Endothelial cell of umbilical vein (primary cell): ENCODE measurements at regions not wholly inside any gene's neighbourhood (a gene's known extent, or its start where the extent isn't known, plus 50 kb on each side); places are given as distances from the start of the nearest gene placed in this dataset.

ENCODE experiments used
- BruUV-seq: library from RNA; stranded (reverse); fragments of 400-500 nt; replicated peaks from 2 replicates; lab custom pipeline; 2021; lab: Mats Ljungman, UMichigan
- CTCF ChIA-PET: fragments of 300-600, 350-600 bp; sonication (Branson Sonifier 250); formaldehyde crosslinking; loops from one replicate; lab custom pipeline; 2021; ENCODE audit warnings: antibody characterized with exemption, inconsistent platforms; lab: Charles Lee
- POLR2A ChIA-PET: fragments of 300-600, 350-600 bp; sonication (Branson Sonifier 250); formaldehyde crosslinking; loops from one replicate; lab custom pipeline; 2021; ENCODE audit warnings: antibody characterized with exemption, inconsistent platforms; lab: Charles Lee
- DNase-seq: peaks from one replicate; pipeline ENCODE4 v3.0.0-alpha.2; 2011; ENCODE audit warnings: low read depth, low spot score
- FAIRE-seq: peaks from 2 replicates; lab custom pipeline; 2011; peaks lifted over from hg19 to GRCh38; lab: Jason Lieb, UNC
- H2AFZ ChIP-seq: 2 replicates; pipeline ENCODE4 v1.6.0; 2012; ENCODE audit warnings: low read depth, low read length, control low read depth, inconsistent platforms
- H3K27ac ChIP-seq: 2 replicates; pipeline ENCODE4 v1.5.1; 2011; ENCODE audit warnings: low read depth, mild to moderate bottlenecking, control low read depth, low read length, moderate library complexity; ENCODE audit not compliant: insufficient read depth
- H3K27me3 ChIP-seq, 2 experiments: 2 replicates each; pipeline versions ENCODE4 v1.6.0 to v1.6.1; 2011; ENCODE audit warnings: low read length in 2 of 2, mixed read lengths in 1 of 2; ENCODE audit not compliant: control insufficient read depth in 2 of 2, insufficient read depth in 2 of 2
- H3K36me3 ChIP-seq, 2 experiments: 2 replicates in 1 of 2; 3 replicates in 1 of 2; pipeline ENCODE4 v1.5.1; 2011; ENCODE audit warnings: low read length in 2 of 2, mild to moderate bottlenecking in 1 of 2, moderate library complexity in 1 of 2; ENCODE audit not compliant: control insufficient read depth in 2 of 2, insufficient read depth in 2 of 2; ENCODE audit errors: extremely low read depth in 1 of 2
- H3K4me1 ChIP-seq: 3 replicates; pipeline ENCODE4 v1.5.1; 2011; ENCODE audit warnings: mild to moderate bottlenecking, low read length; ENCODE audit not compliant: control insufficient read depth, insufficient read depth; ENCODE audit errors: extremely low read depth
- H3K4me2 ChIP-seq: 2 replicates; pipeline ENCODE4 v1.6.1; 2011; ENCODE audit warnings: low read length, control low read depth, mixed read lengths; ENCODE audit not compliant: insufficient read depth
- H3K4me3 ChIP-seq, 3 experiments: fragments of 200-600 bp in 1 of 3; sonication (generic), shearing (Covaris generic) in 1 of 3; replicated peaks in 1 of 3; 2 replicates each; pipeline ENCODE4 v1.5.1; 2011 to 2016; ENCODE audit warnings: control low read depth in 3 of 3, low read length in 3 of 3, mild to moderate bottlenecking in 2 of 3, inconsistent platforms in 1 of 3, low read depth in 1 of 3, moderate library complexity in 1 of 3; ENCODE audit not compliant: insufficient read depth in 1 of 3
- H3K79me2 ChIP-seq: 2 replicates; pipeline ENCODE4 v1.6.0; 2012; ENCODE audit warnings: low read length, inconsistent platforms; ENCODE audit not compliant: control insufficient read depth, insufficient read depth
- H3K9ac ChIP-seq: replicated peaks from 2 replicates; pipeline ENCODE3; 2011; ENCODE audit warnings: low read length, control low read depth; ENCODE audit not compliant: insufficient read depth; ENCODE audit errors: extremely low read depth
- H3K9me1 ChIP-seq: replicated peaks from 3 replicates; pipeline ENCODE4 v1.6.0; 2011; ENCODE audit warnings: mild to moderate bottlenecking, low read length; ENCODE audit not compliant: control insufficient read depth, insufficient read depth; ENCODE audit errors: extremely low read depth
- H3K9me3 ChIP-seq: replicated peaks from 2 replicates; pipeline ENCODE4 v1.5.1; 2012; ENCODE audit warnings: low read length, inconsistent platforms; ENCODE audit not compliant: control insufficient read depth, insufficient read depth
- H4K20me1 ChIP-seq: replicated peaks from 2 replicates; pipeline ENCODE3; 2011; ENCODE audit warnings: mild to moderate bottlenecking, low read length; ENCODE audit not compliant: control insufficient read depth, insufficient read depth; ENCODE audit errors: extremely low read depth
- EZH2 ChIP-seq: IDR thresholded peaks from 2 replicates; pipeline ENCODE4 v1.6.1; 2012; ENCODE audit warnings: borderline replicate concordance, low read depth, mild to moderate bottlenecking, moderate library complexity, low read length, inconsistent platforms; ENCODE audit not compliant: severe bottlenecking
- FOS ChIP-seq: IDR thresholded peaks from 2 replicates; pipeline ENCODE4 v1.6.1; 2011; ENCODE audit warnings: mild to moderate bottlenecking, low read length, moderate library complexity, borderline replicate concordance; ENCODE audit not compliant: insufficient read depth
- GATA2 ChIP-seq: IDR thresholded peaks from 2 replicates; pipeline ENCODE4 v1.7.0; 2011; ENCODE audit warnings: low read depth, mild to moderate bottlenecking, moderate library complexity, mixed read lengths, low read length; ENCODE audit not compliant: insufficient read length, insufficient read depth
- JUN ChIP-seq: IDR thresholded peaks from 2 replicates; pipeline ENCODE4 v1.6.1; 2011; ENCODE audit warnings: borderline replicate concordance, low read depth; ENCODE audit not compliant: insufficient read length, insufficient read depth
- MYC ChIP-seq: IDR thresholded peaks from one replicate; pipeline ENCODE4 v1.6.1; 2011; ENCODE audit warnings: mild to moderate bottlenecking, low read depth, low read length
- POLR2A ChIP-seq: IDR thresholded peaks from 2 replicates; pipeline ENCODE4 v1.6.1; 2012; ENCODE audit warnings: low read depth, mild to moderate bottlenecking, control low read depth, low read length
- POLR2AphosphoS5 ChIP-seq: IDR thresholded peaks from 2 replicates; pipeline ENCODE4 v1.6.1; 2012; ENCODE audit warnings: low read depth, mild to moderate bottlenecking, control low read depth, low read length, moderate library complexity; ENCODE audit not compliant: insufficient read depth
- dilution Hi-C: fragments of 300-500 bp; cut with MboI; formaldehyde crosslinking; loops from one replicate; pipeline ENCODE4 v1.15.0; 2019; ENCODE audit warnings: low sequenced_read_pairs; ENCODE audit not compliant: extremely low pct_ligation_motif_present
- intact Hi-C: fragments of 100-400 bp; cut with micrococcal nuclease; formaldehyde crosslinking; loops from one replicate; pipeline ENCODE4 v1.10.0; 2022
- TF ChIP-seq, protein P1 (sequence below): IDR thresholded peaks from 2 replicates; pipeline ENCODE4 v1.6.1; 2011; ENCODE audit not compliant: insufficient read depth, insufficient read length
- TF ChIP-seq, protein P2 (sequence below), 2 donors: IDR thresholded peaks; 1 replicate in 1 of 2; 2 replicates in 1 of 2; pipeline ENCODE4 v1.5.1; 2011; ENCODE audit warnings: low read length in 2 of 2, mild to moderate bottlenecking in 2 of 2, moderate library complexity in 2 of 2, control low read depth in 1 of 2, inconsistent platforms in 1 of 2, low read depth in 1 of 2; ENCODE audit not compliant: insufficient read depth in 1 of 2; ENCODE audit errors: extremely low read depth in 1 of 2

GRCh38 chrX:99078301-99078700 lies 1331.8 kb downstream of the PCDH19 start:
- Histone ChIP-seq H3K9me3 (no peaks in the 10 kb centered on the region), H3K27ac (no peak overlapping the region), H3K4me1 (no peaks in the 10 kb centered on the region), H3K9ac (no peak overlapping the region), H3K4me3 (no peak overlapping the region), H3K4me2 (no peak overlapping the region), H4K20me1 (no peaks in the 10 kb centered on the region), H3K9me1 (no peaks in the 10 kb centered on the region), H2AFZ (no peak overlapping the region), H3K79me2 (no peaks in the 10 kb centered on the region), H3K27me3 (no peaks in the 10 kb centered on the region), H3K36me3 (no peaks in the 10 kb centered on the region)
- intact Hi-C loops (no loop called here), dilution Hi-C loops (no loop called here)
- DNase-seq (no peak), FAIRE-seq (no peak)
- no TSS peak for BruUV-seq
- ChIA-PET POLR2A (no interaction called here), CTCF (no interaction called here)
- TF ChIP-seq FOS (no peak), MYC (no peak), EZH2 (no peak), JUN (no peak), GATA2 (no peak), POLR2A (no peak), POLR2AphosphoS5 (no peak)
- TF ChIP-seq, protein P1, sequence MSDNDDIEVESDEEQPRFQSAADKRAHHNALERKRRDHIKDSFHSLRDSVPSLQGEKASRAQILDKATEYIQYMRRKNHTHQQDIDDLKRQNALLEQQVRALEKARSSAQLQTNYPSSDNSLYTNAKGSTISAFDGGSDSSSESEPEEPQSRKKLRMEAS = no peak
- TF ChIP-seq, protein P2, sequence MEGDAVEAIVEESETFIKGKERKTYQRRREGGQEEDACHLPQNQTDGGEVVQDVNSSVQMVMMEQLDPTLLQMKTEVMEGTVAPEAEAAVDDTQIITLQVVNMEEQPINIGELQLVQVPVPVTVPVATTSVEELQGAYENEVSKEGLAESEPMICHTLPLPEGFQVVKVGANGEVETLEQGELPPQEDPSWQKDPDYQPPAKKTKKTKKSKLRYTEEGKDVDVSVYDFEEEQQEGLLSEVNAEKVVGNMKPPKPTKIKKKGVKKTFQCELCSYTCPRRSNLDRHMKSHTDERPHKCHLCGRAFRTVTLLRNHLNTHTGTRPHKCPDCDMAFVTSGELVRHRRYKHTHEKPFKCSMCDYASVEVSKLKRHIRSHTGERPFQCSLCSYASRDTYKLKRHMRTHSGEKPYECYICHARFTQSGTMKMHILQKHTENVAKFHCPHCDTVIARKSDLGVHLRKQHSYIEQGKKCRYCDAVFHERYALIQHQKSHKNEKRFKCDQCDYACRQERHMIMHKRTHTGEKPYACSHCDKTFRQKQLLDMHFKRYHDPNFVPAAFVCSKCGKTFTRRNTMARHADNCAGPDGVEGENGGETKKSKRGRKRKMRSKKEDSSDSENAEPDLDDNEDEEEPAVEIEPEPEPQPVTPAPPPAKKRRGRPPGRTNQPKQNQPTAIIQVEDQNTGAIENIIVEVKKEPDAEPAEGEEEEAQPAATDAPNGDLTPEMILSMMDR (IDR thresholded peaks at IDR 0.05; ENCODE audit: extremely low read depth in 1 of 2, insufficient read depth in 1 of 2, low read depth in 1 of 2, low read length in 2 of 2) = no peak
